A549 (cell line): ENCODE measurements at regions not wholly inside any gene's neighbourhood (a gene's known extent, or its start where the extent isn't known, plus 50 kb on each side); places are given as distances from the start of the nearest gene placed in this dataset.

Source experiments
- ATAC-seq, 2 experiments: fragments of 200-7000 bp in 1 of 2; fragments of >200 bp in 1 of 2; cut with Nextera tagmentation in 1 of 2; cut with Tn5 transposase in 1 of 2; 3 replicates each; pipeline versions ENCODE4 v1.8.0 to v1.9.1; 2018 to 2020; ENCODE audit warnings: mild to moderate bottlenecking in 1 of 2, moderate library complexity in 1 of 2
- CTCF ChIA-PET: fragments of 300-600 bp; sonication (Branson Sonifier 250); formaldehyde crosslinking; extraction: SDS; loops from one replicate; lab custom pipeline; 2021; ENCODE audit warnings: antibody characterized with exemption, inconsistent platforms; lab: Yijun Ruan, JAX
- POLR2A ChIA-PET: fragments of 350-600 bp; formaldehyde crosslinking; extraction: SDS; loops from one replicate; lab custom pipeline; 2021; ENCODE audit warnings: antibody characterized with exemption, inconsistent platforms; lab: Yijun Ruan, JAX
- DNase-seq, 2 experiments: peaks; one replicate each; pipeline versions ENCODE4 v3.0.0 to v3.0.0-alpha.2; 2011 to 2016; ENCODE audit warnings: low read depth in 1 of 2, low spot score in 1 of 2
- FAIRE-seq: peaks from 2 replicates; lab custom pipeline; 2011; peaks lifted over from hg19 to GRCh38; lab: Jason Lieb, UNC
- H3K27ac ChIP-seq, 2 experiments: fragments of >200 bp; sonication (Bioruptor Twin); formaldehyde crosslinking; 3 replicates each; pipeline ENCODE4 v1.5.1; 2016 to 2017
- H3K4me1 ChIP-seq: fragments of >200 bp; sonication (Bioruptor Twin); formaldehyde crosslinking; 3 replicates; pipeline ENCODE4 v1.6.1; 2016
- H3K4me2 ChIP-seq: fragments of >200 bp; sonication (Bioruptor Twin); formaldehyde crosslinking; 3 replicates; pipeline ENCODE4 v1.6.1; 2016
- H3K4me3 ChIP-seq: fragments of >200 bp; sonication (Bioruptor Twin); formaldehyde crosslinking; 3 replicates; pipeline ENCODE4 v1.5.1; 2016
- H3K9me3 ChIP-seq: fragments of >200 bp; sonication (Bioruptor Twin); formaldehyde crosslinking; 3 replicates; pipeline ENCODE4 v1.6.1; 2016
- CBX8 ChIP-seq: fragments of 200-600 bp; sonication (generic); IDR thresholded peaks from 2 replicates; pipeline ENCODE4 v1.6.1; 2016
- CEBPB ChIP-seq, 2 experiments: fragments of >200 bp in 1 of 2; sonication (Bioruptor Twin) in 1 of 2; formaldehyde crosslinking in 1 of 2; IDR thresholded peaks; 2 replicates each; pipeline ENCODE4 v1.6.1; 2012 to 2016
- EHF ChIP-seq: fragments of 250-450 bp; sonication (Bioruptor Pico); IDR thresholded peaks from 2 replicates; pipeline ENCODE4 v1.5.0; 2020; ENCODE audit warnings: mild to moderate bottlenecking
- EHMT2 ChIP-seq: fragments of 200-600 bp; sonication (generic); IDR thresholded peaks from 2 replicates; pipeline ENCODE4 v1.6.1; 2016; ENCODE audit warnings: antibody characterized with exemption, low read depth, mild to moderate bottlenecking, moderate library complexity
- FOSL2 ChIP-seq, 2 experiments: fragments of 450-650 bp in 1 of 2; fragments of >200 bp in 1 of 2; sonication (Bioruptor Twin) in 1 of 2; formaldehyde crosslinking; IDR thresholded peaks; 2 replicates each; pipeline versions ENCODE4 v1.5.0 to v1.6.1; 2016 to 2020; ENCODE audit warnings: mild to moderate bottlenecking in 1 of 2, moderate library complexity in 1 of 2
- HES2 ChIP-seq: fragments of >200 bp; sonication (Bioruptor Twin); formaldehyde crosslinking; IDR thresholded peaks from 2 replicates; pipeline ENCODE4 v1.6.1; 2016
- HMGXB4 ChIP-seq: fragments of 250-450 bp; sonication (Bioruptor Pico); IDR thresholded peaks from 2 replicates; pipeline ENCODE4 v1.5.0; 2021; ENCODE audit warnings: mild to moderate bottlenecking, moderate library complexity, borderline replicate concordance
- HOXA7 ChIP-seq: fragments of 250-450 bp; sonication (Bioruptor Pico); IDR thresholded peaks from 2 replicates; pipeline ENCODE4 v1.5.0; 2020; ENCODE audit warnings: mild to moderate bottlenecking, moderate library complexity
- HOXB13 ChIP-seq: fragments of 250-450 bp; sonication (Bioruptor Pico); IDR thresholded peaks from 2 replicates; pipeline ENCODE4 v1.5.0; 2020; ENCODE audit warnings: low read depth, mild to moderate bottlenecking, moderate library complexity
- JUN ChIP-seq, 2 experiments: fragments of >200 bp; sonication (Bioruptor Twin); formaldehyde crosslinking; IDR thresholded peaks; 2 replicates in 1 of 2; 3 replicates in 1 of 2; pipeline ENCODE4 v1.6.1; 2016 to 2017
- PBX3 ChIP-seq: IDR thresholded peaks from 2 replicates; pipeline ENCODE4 v1.6.1; 2012
- POLR2A ChIP-seq: IDR thresholded peaks from 2 replicates; pipeline ENCODE4 v1.6.1; 2012; ENCODE audit warnings: mild to moderate bottlenecking, low read length
- RAD21 ChIP-seq, 2 experiments: fragments of >200 bp in 1 of 2; sonication (Bioruptor Twin) in 1 of 2; formaldehyde crosslinking in 1 of 2; IDR thresholded peaks in 1 of 2; conservative IDR thresholded peaks in 1 of 2; 2 replicates in 1 of 2; 3 replicates in 1 of 2; pipeline ENCODE4 v1.6.1; 2012 to 2018; ENCODE audit warnings: inconsistent platforms in 1 of 2
- RNF2 ChIP-seq: fragments of 200-600 bp; sonication (generic); IDR thresholded peaks from 2 replicates; pipeline ENCODE4 v1.6.1; 2016; ENCODE audit warnings: low read depth, mild to moderate bottlenecking, antibody characterized with exemption, moderate library complexity, borderline replicate concordance
- USF2 ChIP-seq: fragments of 450-650 bp; IDR thresholded peaks from 2 replicates; pipeline ENCODE4 v1.6.1; 2014; ENCODE audit warnings: antibody characterized with exemption
- ZFP36 ChIP-seq: fragments of 450-650 bp; IDR thresholded peaks from 2 replicates; pipeline ENCODE4 v1.6.1; 2014; ENCODE audit warnings: borderline replicate concordance; ENCODE audit not compliant: partially characterized antibody
- WGBS: methylation state at CpG from one replicate; pipeline ENCODE4 v1.1.6; 2017; ENCODE audit errors: missing lambda C conversion rate; 5-methylcytosine and 5-hydroxymethylcytosine counted together

- POLR2A ChIA-PET = no interaction called here
- Histone ChIP-seq H3K4me1 (no peaks in the 10 kb centered on the region), H3K4me3 (no peak overlapping the region), H3K4me2 (no peak overlapping the region), H3K9me3 (no peaks in the 10 kb centered on the region), H3K27ac (no peak overlapping the region)
- WGBS = 60% methylated on average over 9 of the region's 11 CpGs
- no peak for TF ChIP-seq EHMT2
- no peak for TF ChIP-seq CEBPB (IDR thresholded peaks at IDR 0.05)
- TF ChIP-seq JUN (IDR thresholded peaks at IDR 0.05) = no peak
- TF ChIP-seq RNF2 = no peak
- no peak for TF ChIP-seq POLR2A
- TF ChIP-seq PBX3 = no peak
- no peak for TF ChIP-seq ZFP36
- no peak for TF ChIP-seq HOXB13 (CRISPR knock-in tag)
- TF ChIP-seq HES2 = no peak
- no peak for TF ChIP-seq HMGXB4
- no peak for TF ChIP-seq HOXA7 (CRISPR knock-in tag)
- no peak for TF ChIP-seq FOSL2 (IDR thresholded peaks at IDR 0.05)
- no peak for TF ChIP-seq FOSL2 (CRISPR knock-in tag; IDR thresholded peaks at IDR 0.05)
- no peak for TF ChIP-seq EHF (CRISPR knock-in tag)
- TF ChIP-seq RAD21 (conservative IDR thresholded peaks at IDR 0.05 in 1 of 2, IDR thresholded peaks at IDR 0.05 in 1 of 2) = no peak
- DNase-seq (no peak), ATAC-seq (no peak), FAIRE-seq (no peak)
- CTCF ChIA-PET = interaction anchor here (1.1 to 5.6 kb wide), 3 partner anchors 8 to 60 kb away, joined by 3 to 31 read pairs (median 31); partner anchors contain the start of gene TRABD2B
Observed at GRCh38 chr1:48058135-48059025, 61.2 kb upstream of the TRABD2B start.

GRCh38 chr1:48057249-48057648 is 60.1 kb upstream of the TRABD2B start:
- Histone ChIP-seq H3K27ac (no peak overlapping the region), H3K4me1 (no peaks in the 10 kb centered on the region), H3K4me3 (no peak overlapping the region), H3K9me3 (no peaks in the 10 kb centered on the region), H3K4me2 (no peak overlapping the region)
- no peak for ATAC-seq
- POLR2A ChIA-PET = no interaction called here
- no peak for FAIRE-seq
- no peak for TF ChIP-seq ZFP36
- no peak for TF ChIP-seq CBX8
- no peak for TF ChIP-seq USF2
- DNase-seq = no peak
- WGBS = 50% methylated on average over 2 of the region's 2 CpGs
- CTCF ChIA-PET = interaction anchor here (1.1 kb wide), 1 partner anchor 10 kb away, joined by 3 read pairs; no protein-coding TSS in a partner anchor
